ENCODE measurements at regions not wholly inside any gene's neighbourhood (a gene's known extent, or its start where the extent isn't known, plus 50 kb on each side); places are given as distances from the start of the nearest gene placed in this dataset.
"Not testable (repeated sequence)": the region's sequence is repeated elsewhere in the genome, so short reads cannot be mapped to it uniquely, and the experiment has no call there.

DNA sequence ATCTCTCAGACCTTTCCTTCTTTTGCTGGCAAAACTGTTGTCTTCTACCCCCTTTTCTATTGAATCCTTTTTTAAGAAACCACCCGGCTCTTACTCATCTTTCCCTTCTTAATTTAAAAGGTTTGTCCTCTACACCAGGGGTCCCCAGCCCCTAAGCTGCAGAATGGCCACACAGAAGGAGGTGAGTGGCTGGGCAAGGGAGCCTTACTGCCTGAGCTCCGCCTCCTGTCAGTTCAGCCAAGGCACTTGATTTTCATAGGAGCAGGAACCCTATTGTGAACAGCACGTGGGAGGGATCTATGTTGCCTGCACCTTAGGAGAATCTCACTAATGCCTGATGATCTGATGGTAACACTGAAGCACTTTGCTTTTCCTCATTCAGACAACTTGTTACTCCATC is 726.3 kb upstream of the INTU start:
- DNase-seq (ENCODE audit: low spot score): no peak

DNA sequence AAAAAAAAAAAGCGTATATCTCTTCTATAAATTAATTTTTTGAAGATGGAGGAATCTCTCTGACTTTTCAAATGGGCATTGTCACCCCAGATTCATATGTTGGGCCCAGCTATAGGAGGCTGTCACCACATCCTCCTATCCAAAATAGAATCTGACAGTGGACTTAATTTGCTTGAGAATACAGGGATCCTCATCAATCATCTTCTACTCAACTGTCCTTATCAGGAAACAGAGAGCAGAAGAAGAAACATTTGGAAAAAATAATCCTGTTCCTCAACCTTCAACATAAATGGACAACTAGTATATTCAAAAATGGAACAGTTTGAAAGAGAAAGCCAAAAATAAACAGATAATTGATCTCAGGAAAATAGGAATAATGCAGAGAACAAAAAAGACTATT is 725.4 kb upstream of the INTU start:
- no peak for DNase-seq (ENCODE audit: low spot score)

DNA sequence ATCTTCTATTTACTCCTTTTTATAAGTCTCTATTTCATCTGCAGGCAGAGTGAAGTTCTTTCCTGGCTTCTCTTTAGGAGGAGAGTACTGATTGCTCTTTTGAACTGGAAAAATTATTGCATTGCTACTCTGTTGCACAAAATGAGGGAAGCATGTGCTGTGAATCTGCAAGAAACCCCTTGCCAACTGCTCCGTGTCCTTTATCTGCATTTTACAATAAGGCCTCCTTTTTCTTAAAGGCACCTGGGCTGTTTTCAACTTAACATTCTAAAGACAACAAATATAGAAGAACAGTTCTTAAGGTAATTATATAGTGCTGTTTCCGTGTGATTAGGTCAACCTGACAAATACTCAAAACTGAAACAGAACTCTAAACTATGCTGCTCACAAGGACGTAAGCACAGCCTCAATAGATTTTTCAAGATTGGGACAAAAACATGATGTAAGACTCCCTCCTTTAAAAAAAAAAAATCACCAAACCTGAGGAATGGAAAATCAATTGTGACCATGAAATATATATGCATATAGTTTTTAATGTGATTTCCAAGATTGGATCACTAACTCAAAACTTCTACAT is 716.6 kb upstream of the INTU start:
- DNase-seq (ENCODE audit: low spot score): no peak

DNA sequence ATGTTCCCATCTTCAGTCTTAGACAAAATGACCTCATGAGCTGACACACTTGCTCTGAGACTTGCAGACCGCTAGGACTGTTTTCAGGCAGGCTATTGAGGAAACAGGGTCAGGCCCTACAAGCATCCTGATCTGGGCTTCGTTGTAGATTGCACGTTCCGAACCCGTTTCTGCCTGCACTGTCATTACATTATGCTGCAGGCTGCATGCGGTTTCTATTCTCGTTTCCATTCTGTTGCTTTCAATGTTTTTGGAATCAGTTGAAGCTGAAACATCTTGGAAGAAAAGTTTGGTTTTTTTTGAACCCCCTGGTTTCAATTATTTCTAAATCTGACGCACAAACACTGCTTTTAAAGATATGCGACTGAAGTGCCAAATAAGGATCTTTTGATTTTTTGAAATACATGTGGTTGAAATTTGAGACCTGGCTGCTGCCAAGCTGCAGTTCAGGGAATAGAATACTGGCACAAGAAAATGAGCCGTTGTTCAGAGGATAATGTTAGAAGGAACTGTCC is 716.1 kb upstream of the INTU start:
- DNase-seq (ENCODE audit: low spot score): no peak

DNA sequence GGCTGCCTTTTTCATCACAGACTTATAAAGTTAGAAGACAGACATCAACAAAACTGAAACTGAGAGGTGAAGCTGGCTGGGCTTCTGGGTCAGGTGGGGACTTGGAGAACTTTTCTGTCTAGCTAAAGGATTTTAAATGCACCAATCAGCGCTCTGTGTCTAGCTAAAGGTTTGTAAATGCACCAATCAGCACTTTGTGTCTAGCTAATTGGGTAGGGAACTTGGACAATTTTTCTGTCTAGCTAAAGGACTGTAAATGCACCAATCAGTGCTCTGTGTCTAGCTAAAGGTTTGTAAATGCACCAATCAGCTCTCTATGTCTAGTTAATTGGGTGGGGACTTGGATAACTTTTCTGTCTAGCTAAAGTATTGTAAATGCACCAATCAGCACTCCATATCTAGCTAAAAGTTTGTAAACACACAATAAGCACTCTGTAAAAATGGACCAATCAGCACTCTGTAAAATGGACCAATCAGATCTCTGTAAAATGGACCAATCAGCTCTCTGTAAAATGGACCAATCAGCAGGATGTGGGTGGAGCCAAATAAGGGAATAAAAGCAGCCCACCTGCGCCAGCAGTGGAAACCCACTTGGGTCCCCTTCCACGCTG is 710.3 kb upstream of the INTU start:
- not testable (repeated sequence) for DNase-seq (ENCODE audit: low spot score)

DNA sequence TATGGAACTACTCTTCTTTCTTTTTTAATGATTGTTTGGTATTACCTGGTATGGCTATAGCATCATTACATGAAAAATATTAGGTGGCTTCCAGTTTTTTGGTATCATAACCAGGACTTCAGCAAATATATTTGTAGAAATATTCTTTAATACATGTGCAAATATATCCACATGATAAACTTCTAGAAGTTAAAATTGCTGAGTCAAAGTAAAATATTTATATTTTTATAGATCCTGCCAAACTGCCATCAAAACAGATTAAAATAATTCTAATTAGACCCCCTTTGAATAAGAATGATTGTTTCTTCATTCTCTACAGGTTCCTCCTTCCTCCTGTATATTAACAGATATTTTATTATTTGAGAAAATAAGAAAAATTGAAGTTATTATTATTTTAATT is 708.5 kb upstream of the INTU start:
- no peak for DNase-seq (ENCODE audit: low spot score)

DNA sequence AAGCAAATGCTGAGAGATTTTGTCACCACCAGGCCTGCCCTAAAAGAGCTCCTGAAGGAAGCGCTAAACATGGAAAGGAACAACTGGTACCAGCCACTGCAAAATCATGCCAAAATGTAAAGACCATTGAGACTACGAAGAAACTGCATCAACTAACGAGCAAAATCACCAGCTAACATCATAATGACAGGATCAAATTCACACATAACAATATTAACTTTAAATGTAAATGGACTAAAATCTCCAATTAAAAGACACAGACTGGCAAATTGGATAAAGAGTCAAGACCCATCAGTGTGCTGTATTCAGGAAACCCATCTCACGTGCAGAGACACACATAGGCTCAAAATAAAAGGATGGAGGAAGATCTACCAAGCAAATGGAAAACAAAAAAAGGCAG is 702.7 kb upstream of the INTU start:
- DNase-seq (ENCODE audit: low spot score): not testable (repeated sequence)

DNA sequence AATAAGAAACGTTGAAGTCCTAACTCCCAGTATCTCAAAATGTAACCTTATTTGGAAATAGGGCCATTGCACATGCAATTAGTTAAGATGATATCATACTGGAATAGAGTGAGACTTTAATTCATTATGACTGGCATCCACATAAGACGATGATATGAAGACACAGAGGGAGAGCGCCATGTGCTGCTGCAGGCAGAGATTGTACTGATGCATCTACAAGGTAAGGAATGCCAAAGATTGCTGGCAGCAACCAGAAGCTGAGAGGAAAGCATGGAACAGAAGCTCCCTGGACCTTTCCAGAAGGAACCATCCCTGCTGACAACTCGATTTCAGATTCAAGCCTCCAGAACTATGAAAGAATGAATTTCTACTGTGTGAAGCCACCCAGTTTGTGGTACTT is 697.0 kb upstream of the INTU start:
- no peak for DNase-seq (ENCODE audit: low spot score)

DNA sequence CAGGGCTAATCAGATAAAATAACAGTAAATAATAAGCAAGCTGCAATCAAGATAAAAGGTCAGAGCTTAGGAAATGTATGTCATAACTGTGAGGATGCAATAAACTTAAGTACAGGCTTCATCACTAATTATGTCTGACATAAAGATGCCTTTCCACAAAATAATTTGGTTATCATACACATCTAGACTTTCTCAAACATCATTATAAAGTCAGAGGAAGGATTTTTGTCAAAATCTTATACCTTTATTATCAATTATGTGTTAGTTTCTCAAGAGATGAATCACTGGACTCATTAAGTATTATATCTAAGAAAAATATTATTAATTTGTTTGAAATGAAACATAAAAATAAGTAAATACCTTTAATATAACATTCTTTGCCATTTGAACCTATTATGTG is 695.4 kb upstream of the INTU start:
- no peak for DNase-seq (ENCODE audit: low spot score)

DNA sequence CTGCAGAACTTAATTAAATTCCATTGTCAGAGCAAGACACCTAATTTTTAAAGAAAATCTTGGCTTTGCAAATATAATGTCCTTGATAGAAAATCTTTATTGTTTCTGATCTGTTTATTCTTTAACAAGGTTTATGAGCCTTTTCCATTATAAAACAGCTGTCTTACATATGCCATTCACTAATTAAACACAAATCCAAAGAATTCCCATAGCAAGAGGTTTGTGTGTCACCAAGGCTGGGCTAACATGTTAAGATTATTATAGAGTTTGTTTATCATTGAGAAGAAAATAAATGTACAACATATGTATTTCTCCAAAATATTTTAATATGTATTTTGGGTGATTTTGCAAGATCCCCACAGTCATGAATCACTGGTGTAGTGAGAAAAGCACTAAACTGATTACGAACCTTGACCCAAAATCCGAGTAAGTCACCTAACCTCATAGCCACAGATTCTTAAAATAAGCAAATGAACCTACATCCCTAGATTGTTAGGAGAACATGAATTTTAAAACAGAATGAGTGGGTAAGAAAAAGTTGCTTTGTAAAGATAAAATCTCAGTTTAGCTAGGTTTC is 694.8 kb upstream of the INTU start:
- DNase-seq (ENCODE audit: low spot score): no peak

DNA sequence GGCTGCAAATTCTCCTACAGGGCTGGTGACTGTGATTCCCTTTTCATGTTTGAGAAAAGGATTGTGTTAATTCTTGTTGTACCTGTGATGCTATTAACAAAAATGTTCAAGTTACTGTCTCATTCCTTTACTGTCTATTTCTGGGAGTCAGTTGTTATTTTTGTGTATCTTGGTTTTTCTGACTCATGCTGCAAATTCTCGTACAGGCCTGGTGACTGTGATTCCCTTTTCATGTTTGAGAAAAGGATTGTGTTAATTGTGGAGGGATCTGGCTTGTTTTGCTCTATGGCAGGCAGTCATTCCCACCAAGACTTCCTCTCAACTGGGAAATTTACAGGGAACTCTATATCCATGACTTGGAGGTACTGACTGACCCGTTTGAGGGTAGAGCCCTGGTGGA is 693.4 kb upstream of the INTU start:
- no peak for DNase-seq (ENCODE audit: low spot score)

DNA sequence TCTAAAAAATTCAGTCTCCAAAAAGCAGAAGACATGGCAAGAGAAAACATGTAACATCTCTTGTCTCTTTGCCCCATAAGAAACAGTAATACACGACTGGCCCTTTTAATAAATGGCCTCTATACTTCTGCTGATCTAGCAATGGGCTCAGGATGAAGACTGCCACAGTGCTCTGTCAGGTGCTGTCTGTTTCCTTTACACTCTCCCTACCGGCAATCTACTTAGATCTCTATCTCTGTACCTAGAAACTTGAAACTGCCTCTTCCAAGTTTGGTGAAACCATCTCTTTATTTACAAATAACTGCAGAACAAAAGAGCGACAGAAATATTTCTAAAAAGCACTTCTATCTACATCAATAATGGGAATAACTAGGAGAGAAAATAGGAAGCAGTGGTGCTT is 685.2 kb upstream of the INTU start:
- no peak for DNase-seq (ENCODE audit: low spot score)

DNA sequence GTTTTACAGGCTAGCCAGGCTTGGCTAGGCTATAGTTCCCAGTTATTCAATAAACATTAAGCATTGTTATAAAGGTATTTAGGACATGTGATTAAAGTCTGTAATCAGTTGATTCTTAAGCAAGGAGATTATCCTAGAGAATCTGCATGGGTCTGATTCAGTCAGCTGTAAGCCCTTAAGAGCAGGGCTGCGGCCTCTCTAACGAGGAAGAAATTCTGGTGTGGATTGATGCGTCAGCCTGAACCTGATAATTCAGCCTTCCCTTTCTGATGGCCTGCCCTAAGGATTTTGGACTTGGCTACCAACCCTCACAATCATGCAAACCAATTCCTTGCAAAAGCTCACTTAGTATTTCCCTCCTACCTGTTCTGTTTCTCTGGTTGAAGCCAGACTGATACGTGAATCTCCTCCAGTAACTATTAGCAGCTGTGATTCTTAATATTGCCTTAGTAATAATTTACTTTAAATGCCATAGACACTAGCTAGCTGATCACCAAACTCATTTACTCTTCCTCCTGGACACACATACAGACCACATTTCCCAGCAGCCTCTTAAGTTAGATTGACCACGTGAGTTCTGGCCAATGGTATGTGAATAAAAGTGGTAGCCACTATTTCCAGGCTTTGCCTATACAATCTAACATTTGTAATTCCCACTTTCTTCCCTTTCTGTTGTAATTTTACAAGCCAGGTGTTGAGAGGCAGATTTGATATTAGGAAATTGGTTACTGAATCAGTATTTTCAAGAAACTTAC is 678.0 kb upstream of the INTU start:
- DNase-seq (ENCODE audit: low spot score): no peak

DNA sequence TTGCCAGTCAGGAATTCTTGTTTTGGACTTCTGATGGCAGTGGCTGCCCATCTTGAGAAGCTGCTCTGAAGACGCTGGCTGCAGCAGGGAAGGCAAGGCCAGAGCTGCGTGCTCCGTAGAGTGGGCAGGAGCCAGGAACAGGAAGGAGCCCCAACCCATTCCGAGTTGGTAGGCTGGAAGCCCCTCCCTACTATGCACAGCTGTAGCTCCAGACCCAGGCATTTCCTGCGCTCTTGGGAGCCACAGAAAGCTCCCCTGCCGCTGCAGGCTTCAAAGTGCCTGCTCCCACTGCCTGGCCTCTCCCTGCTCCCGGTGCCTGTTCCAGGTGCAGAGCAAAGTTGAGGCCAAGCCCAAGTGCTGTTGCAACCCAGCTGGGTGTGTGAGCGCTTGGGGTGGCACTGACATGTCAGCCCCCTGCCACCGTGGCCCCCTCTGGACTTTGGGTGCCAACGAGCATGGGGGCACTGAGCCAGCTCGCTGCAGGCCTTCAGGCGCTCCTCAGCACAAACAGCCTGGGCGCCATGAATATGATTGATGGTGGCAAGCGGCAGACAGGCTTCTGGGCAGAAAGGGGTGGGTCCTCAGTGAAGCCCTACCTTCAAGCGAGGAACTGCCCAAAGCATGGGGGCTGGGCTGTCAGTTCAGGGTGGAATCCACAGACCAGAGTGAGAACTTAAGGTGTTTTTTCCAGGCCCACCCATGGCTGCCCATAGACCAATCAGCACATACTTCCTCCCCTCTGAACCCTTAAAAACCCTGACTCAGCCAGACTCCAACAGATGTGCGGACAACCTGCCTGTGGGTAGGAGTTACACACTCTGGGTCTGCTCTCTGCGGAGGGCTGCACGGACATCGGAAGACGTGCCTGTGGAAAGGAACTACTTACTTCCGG is 677.2 kb upstream of the INTU start:
- DNase-seq (ENCODE audit: low spot score): no peak

DNA sequence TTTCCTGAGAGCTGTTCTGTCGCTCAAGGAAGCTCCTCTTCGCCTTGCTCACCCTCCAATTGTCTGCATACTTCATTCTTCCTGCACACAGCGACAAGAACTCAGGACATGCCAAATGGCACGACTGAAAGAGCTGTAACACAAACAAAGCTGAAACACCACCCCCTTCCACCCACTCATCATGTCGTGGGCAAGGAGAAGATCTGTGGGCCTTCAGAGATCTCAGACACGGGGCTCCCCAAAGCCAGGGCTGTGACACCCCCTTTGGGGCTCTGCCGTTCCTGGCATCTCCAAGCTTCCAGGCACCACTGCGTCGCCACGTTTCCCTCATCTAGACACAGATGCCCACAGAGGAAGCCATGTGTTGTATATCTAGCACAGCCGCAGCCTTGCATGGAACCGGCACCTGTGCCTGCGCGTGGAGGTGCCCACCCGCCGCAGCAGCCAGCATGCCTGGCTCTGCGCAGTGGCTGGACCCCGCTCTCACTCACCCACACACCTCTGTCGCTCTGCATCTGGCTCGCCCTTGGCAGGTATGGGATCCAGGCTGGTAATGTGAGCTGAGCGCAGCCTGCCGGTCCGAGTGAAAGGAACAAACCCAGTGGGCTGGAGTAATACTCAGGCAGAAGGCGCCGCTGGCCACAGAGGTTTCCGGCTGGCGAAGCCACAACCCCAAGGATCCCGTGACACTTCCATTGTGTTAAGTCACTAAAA is 676.4 kb upstream of the INTU start:
- no peak for DNase-seq (ENCODE audit: low spot score)

DNA sequence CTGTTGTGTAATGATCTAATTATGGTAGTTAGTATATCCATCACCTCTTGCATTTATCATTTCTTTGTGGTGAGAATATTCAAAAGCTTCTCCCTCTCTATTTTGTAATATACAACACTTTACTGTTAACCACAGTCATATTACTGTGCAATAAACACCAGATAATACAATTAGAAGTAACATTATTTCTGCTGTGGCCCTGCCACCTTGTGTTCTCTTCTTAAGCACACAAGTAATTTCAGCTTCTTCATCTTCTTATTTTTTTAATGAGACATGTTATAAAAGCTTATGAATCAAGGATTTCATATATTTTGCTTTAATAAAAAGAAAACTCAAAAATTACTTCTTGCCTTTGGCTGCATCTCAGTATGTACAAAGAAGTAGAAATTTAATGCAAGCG is 675.2 kb upstream of the INTU start:
- DNase-seq (ENCODE audit: low spot score): no peak

DNA sequence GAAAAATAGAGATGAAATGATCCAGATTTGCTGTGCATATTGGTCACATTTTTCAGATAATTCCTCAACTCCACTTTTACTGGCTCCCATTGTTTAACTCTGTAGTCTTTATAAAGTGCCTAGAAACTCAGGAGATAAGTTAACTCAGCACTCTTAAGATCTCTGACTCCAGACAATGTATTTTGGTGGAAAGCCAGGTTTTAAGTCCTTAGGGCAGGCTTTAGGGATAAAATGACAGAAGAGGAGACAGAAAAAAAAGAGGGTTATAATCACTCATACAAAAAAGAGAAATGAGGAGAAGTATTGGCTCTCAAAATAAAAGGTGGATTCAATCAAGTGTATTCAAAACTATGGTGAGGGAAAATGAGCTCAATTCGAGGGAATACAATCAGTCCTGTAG is 674.8 kb upstream of the INTU start:
- DNase-seq (ENCODE audit: low spot score): no peak

DNA sequence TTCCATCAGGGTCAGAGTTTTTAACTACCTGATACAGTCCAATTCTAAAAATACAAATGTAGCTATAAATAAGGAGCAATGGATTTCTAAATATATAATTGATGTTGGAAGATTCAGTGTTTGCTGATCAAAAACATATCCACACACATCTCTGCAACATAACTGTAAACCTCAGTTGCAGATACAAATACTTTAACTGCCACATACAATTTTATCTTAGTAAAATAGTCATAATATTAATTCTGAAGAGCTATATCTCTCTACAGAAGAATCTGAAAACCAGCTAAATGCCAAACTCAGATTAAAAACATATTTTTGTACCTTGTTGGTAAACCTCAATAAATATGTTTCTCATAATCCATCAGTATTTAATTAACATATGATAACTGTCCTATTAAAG is 674.3 kb upstream of the INTU start:
- DNase-seq (ENCODE audit: low spot score): no peak

DNA sequence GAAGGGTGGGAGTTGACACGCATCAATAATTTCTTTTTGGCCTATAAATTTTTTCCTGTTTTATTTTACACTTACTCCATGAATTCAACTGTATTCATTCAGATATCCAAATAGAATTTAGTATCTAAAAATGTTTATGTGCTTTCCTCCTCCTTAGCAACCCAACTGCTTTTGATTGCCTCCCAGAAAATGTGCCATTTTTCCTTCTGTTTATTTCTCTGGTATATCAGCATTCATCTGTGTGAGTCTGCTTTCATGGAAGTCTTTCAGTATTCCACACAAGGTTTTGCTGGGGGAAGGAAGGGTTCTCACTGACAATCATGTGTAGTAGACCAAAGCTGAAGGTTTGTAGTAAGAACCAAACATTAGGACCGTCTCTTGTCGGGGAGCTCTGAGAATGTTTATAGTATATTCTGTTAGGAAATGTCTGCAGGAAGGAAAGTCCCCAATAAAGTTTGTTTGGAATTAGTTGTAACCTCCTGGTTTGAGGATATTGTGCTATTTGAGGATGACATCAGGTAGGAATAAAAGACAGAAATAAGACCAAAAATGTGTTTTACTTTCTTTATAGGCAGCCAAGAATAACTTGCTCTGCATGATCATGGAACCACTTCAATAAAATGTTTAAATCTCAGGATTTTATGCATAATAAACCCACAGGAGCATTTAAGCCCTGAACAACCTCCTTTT is 673.6 kb upstream of the INTU start:
- DNase-seq (ENCODE audit: low spot score): no peak

DNA sequence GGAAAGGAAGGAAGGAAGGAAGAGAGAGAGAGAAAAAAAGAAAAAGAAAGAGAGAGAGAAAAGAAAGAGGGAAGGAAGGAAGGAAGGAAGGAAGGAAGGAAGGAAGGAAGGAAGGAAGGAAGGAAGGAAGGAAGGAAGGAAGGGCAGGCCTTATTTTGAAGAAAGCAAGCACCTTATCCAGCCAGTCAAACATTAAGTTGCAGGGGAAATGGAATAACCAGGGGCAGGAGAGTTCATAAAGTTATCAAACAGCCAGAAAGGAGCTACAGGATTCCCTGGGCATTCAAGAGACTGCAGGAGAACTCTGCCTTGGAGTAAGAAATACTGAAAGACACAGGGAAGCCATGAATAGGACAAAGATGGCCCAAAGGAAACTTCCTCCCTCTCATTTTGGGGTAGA is 672.0 kb upstream of the INTU start:
- DNase-seq (ENCODE audit: low spot score): no peak

DNA sequence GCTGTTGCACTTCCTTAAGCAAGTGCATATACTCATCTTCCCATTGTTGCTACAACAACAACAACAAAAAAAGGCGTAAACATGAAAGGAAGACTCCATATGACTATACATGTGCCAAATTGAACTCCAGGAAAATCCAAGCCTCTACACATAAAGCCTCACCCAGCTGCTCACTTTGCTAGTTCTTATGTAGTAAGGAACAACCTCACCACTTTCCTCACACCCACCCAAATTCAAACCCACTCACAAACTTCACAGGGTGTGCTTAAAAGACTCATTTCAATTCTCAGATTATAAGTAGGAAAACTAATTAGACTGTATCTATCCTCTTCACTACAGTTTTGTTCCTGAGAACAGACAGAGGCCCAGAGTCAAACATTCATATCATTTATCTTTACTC is 671.1 kb upstream of the INTU start:
- DNase-seq (ENCODE audit: low spot score): no peak
